ENCODE measurements at regions not wholly inside any gene's neighbourhood (a gene's known extent, or its start where the extent isn't known, plus 50 kb on each side); places are given as distances from the start of the nearest gene placed in this dataset.

- Histone ChIP-seq H2AFZ (ENCODE audit: low read length) (no peak overlapping the region), H3K79me2 (ENCODE audit: control insufficient read depth, insufficient read depth, low read length) (no peaks in the 10 kb centered on the region), H3K4me3 (replicated peaks in 1 of 4; ENCODE audit: control extremely low read depth in 1 of 4, insufficient read depth in 1 of 4, low read depth in 3 of 4, low read length in 4 of 4) (no peak overlapping the region), H3K36me3 (ENCODE audit: control insufficient read depth, insufficient read depth, low read length) (no peaks in the 10 kb centered on the region), H3K27ac (ENCODE audit: insufficient read depth, low read length) (no peak overlapping the region), H3K27me3 (ENCODE audit: control insufficient read depth, insufficient read depth, low read length) (no peaks in the 10 kb centered on the region), H3K4me2 (ENCODE audit: extremely low read depth, insufficient read depth, low read length) (no peak overlapping the region), H4K20me1 (ENCODE audit: control insufficient read depth, extremely low read depth, insufficient read depth, low read length) (no peaks in the 10 kb centered on the region), H3K9me3 (ENCODE audit: control insufficient read depth, insufficient read depth, low read depth, low read length) (no peaks in the 10 kb centered on the region), H3K9ac (ENCODE audit: insufficient read depth, low read length) (no peak overlapping the region), H3K4me1 (ENCODE audit: control insufficient read depth, extremely low read depth, insufficient read depth, low read length) (no peaks in the 10 kb centered on the region)
- no peak for DNase-seq (ENCODE audit: low read depth in 2 of 2)
- TF ChIP-seq CTCF (conservative IDR thresholded peaks at IDR 0.05 in 1 of 2, IDR thresholded peaks at IDR 0.05 in 1 of 2; ENCODE audit: low read depth in 1 of 2, low read length in 2 of 2) (no peak), EZH2 (IDR thresholded peaks at IDR 0.05; ENCODE audit: low read length, missing control alignments) (no peak)
These were observed 550.9 kb upstream of the NDST4 start for GRCh38 chr4:115664285-115664684.

GRCh38 chr4:115660465-115660864, 547.0 kb upstream of the NDST4 start:
- no peak overlapping the region for H3K9ac ChIP-seq (ENCODE audit: insufficient read depth, low read length)
- H3K4me2 ChIP-seq (ENCODE audit: extremely low read depth, insufficient read depth, low read length): no peak overlapping the region
- no peak overlapping the region for H2AFZ ChIP-seq (ENCODE audit: low read length)
- no peak for DNase-seq (ENCODE audit: low read depth in 2 of 2)
- H3K27ac ChIP-seq (ENCODE audit: insufficient read depth, low read length): no peak overlapping the region
- no peaks in the 10 kb centered on the region for H3K4me1 ChIP-seq (ENCODE audit: control insufficient read depth, extremely low read depth, insufficient read depth, low read length)
- H3K9me3 ChIP-seq (ENCODE audit: control insufficient read depth, insufficient read depth, low read depth, low read length): no peaks in the 10 kb centered on the region
- no peaks in the 10 kb centered on the region for H3K79me2 ChIP-seq (ENCODE audit: control insufficient read depth, insufficient read depth, low read length)
- no peaks in the 10 kb centered on the region for H3K27me3 ChIP-seq (ENCODE audit: control insufficient read depth, insufficient read depth, low read length)
- H3K36me3 ChIP-seq (ENCODE audit: control insufficient read depth, insufficient read depth, low read length): no peaks in the 10 kb centered on the region
- H3K4me3 ChIP-seq (replicated peaks in 1 of 4; ENCODE audit: control extremely low read depth in 1 of 4, insufficient read depth in 1 of 4, low read depth in 3 of 4, low read length in 4 of 4): no peak overlapping the region
- H4K20me1 ChIP-seq (ENCODE audit: control insufficient read depth, extremely low read depth, insufficient read depth, low read length): no peaks in the 10 kb centered on the region
- TF ChIP-seq CTCF (conservative IDR thresholded peaks at IDR 0.05 in 1 of 2, IDR thresholded peaks at IDR 0.05 in 1 of 2; ENCODE audit: low read depth in 1 of 2, low read length in 2 of 2) (no peak), EZH2 (IDR thresholded peaks at IDR 0.05; ENCODE audit: low read length, missing control alignments) (no peak)

GRCh38 chr4:115657991-115658650, 544.7 kb upstream of the NDST4 start:
- no peak for TF ChIP-seq EZH2 (IDR thresholded peaks at IDR 0.05; ENCODE audit: low read length, missing control alignments)
- TF ChIP-seq CTCF (conservative IDR thresholded peaks at IDR 0.05 in 1 of 2, IDR thresholded peaks at IDR 0.05 in 1 of 2; ENCODE audit: low read depth in 1 of 2, low read length in 2 of 2): no peak
- Histone ChIP-seq H3K9ac (ENCODE audit: insufficient read depth, low read length) (no peak overlapping the region), H3K4me1 (ENCODE audit: control insufficient read depth, extremely low read depth, insufficient read depth, low read length) (no peaks in the 10 kb centered on the region), H3K4me2 (ENCODE audit: extremely low read depth, insufficient read depth, low read length) (no peak overlapping the region), H3K79me2 (ENCODE audit: control insufficient read depth, insufficient read depth, low read length) (no peaks in the 10 kb centered on the region), H4K20me1 (ENCODE audit: control insufficient read depth, extremely low read depth, insufficient read depth, low read length) (no peaks in the 10 kb centered on the region), H3K4me3 (replicated peaks in 1 of 4; ENCODE audit: control extremely low read depth in 1 of 4, insufficient read depth in 1 of 4, low read depth in 3 of 4, low read length in 4 of 4) (no peak overlapping the region), H3K27ac (ENCODE audit: insufficient read depth, low read length) (no peak overlapping the region), H3K36me3 (ENCODE audit: control insufficient read depth, insufficient read depth, low read length) (no peaks in the 10 kb centered on the region), H2AFZ (ENCODE audit: low read length) (no peak overlapping the region), H3K27me3 (ENCODE audit: control insufficient read depth, insufficient read depth, low read length) (no peaks in the 10 kb centered on the region), H3K9me3 (ENCODE audit: control insufficient read depth, insufficient read depth, low read depth, low read length) (no peaks in the 10 kb centered on the region)
- DNase-seq (ENCODE audit: low read depth in 2 of 2): no peak
